IMR-90 (cell line): ENCODE measurements at regions not wholly inside any gene's neighbourhood (a gene's known extent, or its start where the extent isn't known, plus 50 kb on each side); places are given as distances from the start of the nearest gene placed in this dataset.

Experiments used
- ATAC-seq: fragments of 200-7000 bp; cut with Tn5 transposase; 2 replicates; pipeline ENCODE4 v1.9.1; 2020; ENCODE audit warnings: low read depth, mild to moderate bottlenecking, moderate library complexity
- BruUV-seq: library from RNA; stranded (reverse); fragments of 400-500 nt; replicated peaks from 2 replicates; lab custom pipeline; 2021; lab: Mats Ljungman, UMichigan
- CTCF ChIA-PET: fragments of 300-600 bp; formaldehyde crosslinking; extraction: SDS; loops from one replicate; lab custom pipeline; 2021; ENCODE audit warnings: antibody characterized with exemption; lab: Yijun Ruan, JAX
- POLR2A ChIA-PET: fragments of 300-600 bp; sonication (Branson Sonifier 250); formaldehyde crosslinking; loops from one replicate; lab custom pipeline; 2022; ENCODE audit warnings: antibody characterized with exemption; ENCODE audit not compliant: unreplicated experiment; lab: Charles Lee
- DNase-seq: peaks from one replicate; pipeline ENCODE4 v3.0.0; 2013
- H2AFZ ChIP-seq: replicated peaks from 2 replicates; pipeline ENCODE3; 2013; ENCODE audit warnings: low read length, mild to moderate bottlenecking; ENCODE audit not compliant: poor library complexity
- H2AK5ac ChIP-seq: 2 replicates; pipeline ENCODE4 v1.6.1; 2013; ENCODE audit warnings: low read depth, low read length, inconsistent platforms
- H2AK9ac ChIP-seq: replicated peaks from 2 replicates; pipeline ENCODE3; 2013; ENCODE audit warnings: mild to moderate bottlenecking, low read depth, low read length, moderate library complexity; ENCODE audit not compliant: poor library complexity
- H2BK120ac ChIP-seq: 2 replicates; pipeline ENCODE4 v1.6.1; 2013; ENCODE audit warnings: low read depth, low read length, inconsistent platforms
- H2BK15ac ChIP-seq: 3 replicates; pipeline ENCODE4 v1.6.1; 2013; ENCODE audit warnings: low read depth, low read length, inconsistent platforms
- H2BK20ac ChIP-seq: 2 replicates; pipeline ENCODE4 v1.6.1; 2013; ENCODE audit warnings: low read depth, mild to moderate bottlenecking, inconsistent platforms, low read length, moderate library complexity
- H2BK5ac ChIP-seq: 2 replicates; pipeline ENCODE4 v1.6.1; 2013; ENCODE audit warnings: mild to moderate bottlenecking, low read depth, low read length, inconsistent platforms; ENCODE audit not compliant: poor library complexity, severe bottlenecking
- H3K14ac ChIP-seq: replicated peaks from 2 replicates; pipeline ENCODE4 v1.6.1; 2013; ENCODE audit warnings: low read depth, low read length, inconsistent platforms
- H3K18ac ChIP-seq: 2 replicates; pipeline ENCODE4 v1.6.1; 2013; ENCODE audit warnings: low read depth, low read length, control low read depth
- H3K23ac ChIP-seq: 2 replicates; pipeline ENCODE4 v1.6.1; 2013; ENCODE audit warnings: low read depth, low read length, inconsistent platforms
- H3K27ac ChIP-seq: 2 replicates; pipeline ENCODE4 v1.5.1; 2013; ENCODE audit warnings: mild to moderate bottlenecking, control low read depth, low read length; ENCODE audit not compliant: insufficient read depth
- H3K27me3 ChIP-seq: 2 replicates; pipeline ENCODE4 v1.6.1; 2013; ENCODE audit warnings: low read length; ENCODE audit not compliant: control insufficient read depth, insufficient read depth
- H3K36me3 ChIP-seq: 2 replicates; pipeline ENCODE4 v1.6.1; 2013; ENCODE audit warnings: low read length, mixed read lengths; ENCODE audit not compliant: control insufficient read depth, insufficient read depth
- H3K4ac ChIP-seq: 2 replicates; pipeline ENCODE4 v1.6.1; 2013; ENCODE audit warnings: low read depth, low read length, inconsistent platforms
- H3K4me1 ChIP-seq: 2 replicates; pipeline ENCODE4 v1.6.1; 2013; ENCODE audit warnings: low read length, mixed read lengths; ENCODE audit not compliant: control insufficient read depth, insufficient read depth
- H3K4me2 ChIP-seq: 2 replicates; pipeline ENCODE4 v1.6.1; 2013; ENCODE audit warnings: low read depth, mild to moderate bottlenecking, control low read depth, low read length, moderate library complexity
- H3K4me3 ChIP-seq: 2 replicates; pipeline ENCODE4 v1.5.1; 2013; ENCODE audit warnings: low read depth, mild to moderate bottlenecking, control low read depth, low read length, moderate library complexity; ENCODE audit not compliant: insufficient read depth
- H3K56ac ChIP-seq: 2 replicates; pipeline ENCODE4 v1.6.1; 2013; ENCODE audit warnings: low read length, inconsistent platforms; ENCODE audit not compliant: insufficient read depth; ENCODE audit errors: extremely low read depth
- H3K79me1 ChIP-seq, 2 experiments: 2 replicates each; pipeline ENCODE4 v1.6.1; 2013; ENCODE audit warnings: low read length in 2 of 2, inconsistent platforms in 1 of 2, low read depth in 1 of 2
- H3K9ac ChIP-seq: 2 replicates; pipeline ENCODE4 v1.6.1; 2013; ENCODE audit warnings: low read depth, low read length, control low read depth
- H3K9me1 ChIP-seq: 2 replicates; pipeline ENCODE4 v1.6.1; 2013; ENCODE audit warnings: low read length, inconsistent platforms; ENCODE audit not compliant: insufficient read depth
- H3K9me3 ChIP-seq: 2 replicates; pipeline ENCODE4 v1.6.1; 2013; ENCODE audit warnings: low read length; ENCODE audit not compliant: control insufficient read depth, insufficient read depth
- H4K20me1 ChIP-seq: 2 replicates; pipeline ENCODE4 v1.6.1; 2013; ENCODE audit warnings: low read length, inconsistent platforms; ENCODE audit not compliant: insufficient read depth
- H4K5ac ChIP-seq: 2 replicates; pipeline ENCODE4 v1.6.1; 2013; ENCODE audit warnings: mild to moderate bottlenecking, low read depth, low read length, control low read depth
- H4K8ac ChIP-seq, 2 experiments: 2 replicates each; pipeline ENCODE4 v1.6.1; 2013; ENCODE audit warnings: low read depth in 2 of 2, low read length in 2 of 2, control low read depth in 1 of 2, inconsistent platforms in 1 of 2
- H4K91ac ChIP-seq: 2 replicates; pipeline ENCODE4 v1.6.1; 2013; ENCODE audit warnings: low read depth, low read length, inconsistent platforms; ENCODE audit not compliant: insufficient read depth
- BHLHE40 ChIP-seq: fragments of 150-350 bp; IDR thresholded peaks from 2 replicates; pipeline ENCODE4 v1.6.1; 2016; ENCODE audit warnings: mild to moderate bottlenecking, low read depth, low read length
- CEBPB ChIP-seq: IDR thresholded peaks from 2 replicates; pipeline ENCODE4 v1.6.1; 2012; ENCODE audit warnings: low read depth, low read length, improper control_type of control experiment
- CHD1 ChIP-seq: IDR thresholded peaks from 2 replicates; pipeline ENCODE4 v1.6.1; 2012; ENCODE audit warnings: low read depth, low read length, improper control_type of control experiment
- MAZ ChIP-seq: IDR thresholded peaks from 2 replicates; pipeline ENCODE4 v1.6.1; 2012; ENCODE audit warnings: low read depth, mild to moderate bottlenecking, low read length, improper control_type of control experiment, moderate library complexity, borderline replicate concordance
- MXI1 ChIP-seq: IDR thresholded peaks from 2 replicates; pipeline ENCODE4 v1.6.1; 2012; ENCODE audit warnings: low read depth, mild to moderate bottlenecking, low read length, moderate library complexity, borderline replicate concordance
- NFE2L2 ChIP-seq: fragments of 150-350 bp; IDR thresholded peaks from 2 replicates; pipeline ENCODE4 v1.6.1; 2016; ENCODE audit warnings: low read depth, mild to moderate bottlenecking, low read length
- RAD21 ChIP-seq: IDR thresholded peaks from 2 replicates; pipeline ENCODE4 v1.6.1; 2012; ENCODE audit warnings: low read length, improper control_type of control experiment
- RCOR1 ChIP-seq: IDR thresholded peaks from 2 replicates; pipeline ENCODE4 v1.6.1; 2012; ENCODE audit warnings: mild to moderate bottlenecking, low read length, improper control_type of control experiment; ENCODE audit not compliant: insufficient replicate concordance
- RFX5 ChIP-seq: IDR thresholded peaks from 2 replicates; pipeline ENCODE4 v1.8.0; 2012; ENCODE audit warnings: low read depth, mild to moderate bottlenecking, low read length, moderate library complexity
- SMC3 ChIP-seq: fragments of 150-350 bp; IDR thresholded peaks from 2 replicates; pipeline ENCODE4 v1.6.1; 2016; ENCODE audit warnings: low read depth, mild to moderate bottlenecking, antibody characterized with exemption, low read length, moderate library complexity
- USF2 ChIP-seq: fragments of 150-350 bp; IDR thresholded peaks from 2 replicates; pipeline ENCODE4 v1.6.1; 2017; ENCODE audit warnings: mild to moderate bottlenecking, antibody characterized with exemption, low read length, low read depth
- WGBS, 2 experiments: methylation state at CpG; one replicate each; pipeline versions ENCODE4 v1.1.5 to v1.1.7; 2013; ENCODE audit warnings: missing lambda C conversion rate in 2 of 2; ENCODE audit not compliant: insufficient read length in 1 of 2; ENCODE audit errors: extremely low coverage in 2 of 2; 5-methylcytosine and 5-hydroxymethylcytosine counted together
- dilution Hi-C: fragments of 300-500 bp; cut with HindIII; formaldehyde crosslinking; loops from one replicate; pipeline ENCODE4 v1.14.3; 2018; ENCODE audit warnings: low sequenced_read_pairs; ENCODE audit not compliant: unreplicated experiment
- in situ Hi-C: fragments of 300-500 bp; cut with MboI; formaldehyde crosslinking; loops from 3 replicates; pipeline ENCODE4 v1.14.3; 2019; ENCODE audit warnings: low sequenced_read_pairs, inconsistent platforms, mixed read lengths
- intact Hi-C: fragments of 100-400 bp; cut with micrococcal nuclease; formaldehyde crosslinking; loops from 2 replicates; pipeline ENCODE4 v1.10.0; 2022
- TF ChIP-seq, protein P1 (sequence below): conservative IDR thresholded peaks from 2 replicates; pipeline ENCODE4 v1.5.1; 2012; ENCODE audit warnings: mild to moderate bottlenecking, low read depth, low read length, improper control_type of control experiment
- TF ChIP-seq, protein P2 (sequence below): fragments of 150-350 bp; IDR thresholded peaks from 2 replicates; pipeline ENCODE4 v1.6.1; 2016; ENCODE audit warnings: low read depth, mild to moderate bottlenecking, low read length, moderate library complexity, borderline replicate concordance

DNA sequence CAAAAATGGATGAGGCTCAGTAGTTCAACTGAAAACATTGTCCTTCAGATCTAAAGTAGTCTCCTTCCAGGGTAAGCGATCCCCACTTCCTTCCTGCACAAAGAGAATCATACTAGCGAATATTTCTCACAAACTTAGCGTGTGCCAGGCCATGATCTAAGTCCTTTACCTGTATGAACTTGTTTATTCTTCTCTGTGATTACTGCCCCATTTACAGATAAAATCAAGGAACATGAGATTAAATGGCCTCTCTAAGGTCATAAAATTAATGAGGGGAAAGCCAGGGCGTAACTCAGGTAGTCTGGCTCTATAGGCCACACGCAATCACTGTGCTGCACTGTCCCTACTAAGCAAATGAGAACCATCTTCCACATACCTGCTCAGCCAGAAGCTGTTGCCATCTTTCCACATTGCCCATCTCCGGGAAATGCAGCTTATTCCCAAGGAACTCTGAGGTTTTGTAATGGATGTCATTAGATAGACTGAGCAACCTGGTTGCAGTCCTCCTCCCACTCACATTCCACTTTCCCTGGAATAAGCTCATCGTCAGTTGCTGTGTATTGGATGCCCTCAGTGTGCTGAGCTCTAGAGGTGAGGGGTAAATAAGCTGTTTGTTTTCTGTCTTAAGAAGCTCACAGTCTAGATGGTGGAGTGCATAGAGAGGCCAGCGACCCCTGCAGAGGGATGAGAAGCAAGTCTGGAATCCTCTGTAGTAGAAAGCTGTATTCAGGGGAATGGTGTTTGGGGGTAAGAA is 146.3 kb downstream of the SNX19 start:
- peak overlapping the region; percentile 48; the same call in 1 of the 2 replicates for H2AK5ac ChIP-seq
- H3K9me1 ChIP-seq, result peaks cover 22% of the 10 kb centered on the region
- no peak overlapping the region for H2AFZ ChIP-seq
- H3K4me2 ChIP-seq, result no peak overlapping the region
- H3K9ac ChIP-seq, result no peak overlapping the region
- H2BK120ac ChIP-seq, result peak overlapping the region; percentile 12; the same call in 1 of the 2 replicates
- DNase-seq (peak; percentile 57), ATAC-seq (no peak)
- H2BK20ac ChIP-seq, result no peak overlapping the region
- no peak overlapping the region for H2AK9ac ChIP-seq
- H4K5ac ChIP-seq, result no peak overlapping the region; the same call in 1 of the 2 replicates
- no peaks in the 10 kb centered on the region for H3K9me3 ChIP-seq
- CTCF ChIA-PET, result interaction anchor here (0.7 to 1.2 kb wide), 2 partner anchors 9 to 58 kb away, joined by 3 read pairs; no protein-coding TSS in a partner anchor
- no peak overlapping the region for H3K14ac ChIP-seq
- H3K18ac ChIP-seq, result peak overlapping the region; percentile 52
- TF ChIP-seq MAZ, result no peak
- TF ChIP-seq, protein P1, sequence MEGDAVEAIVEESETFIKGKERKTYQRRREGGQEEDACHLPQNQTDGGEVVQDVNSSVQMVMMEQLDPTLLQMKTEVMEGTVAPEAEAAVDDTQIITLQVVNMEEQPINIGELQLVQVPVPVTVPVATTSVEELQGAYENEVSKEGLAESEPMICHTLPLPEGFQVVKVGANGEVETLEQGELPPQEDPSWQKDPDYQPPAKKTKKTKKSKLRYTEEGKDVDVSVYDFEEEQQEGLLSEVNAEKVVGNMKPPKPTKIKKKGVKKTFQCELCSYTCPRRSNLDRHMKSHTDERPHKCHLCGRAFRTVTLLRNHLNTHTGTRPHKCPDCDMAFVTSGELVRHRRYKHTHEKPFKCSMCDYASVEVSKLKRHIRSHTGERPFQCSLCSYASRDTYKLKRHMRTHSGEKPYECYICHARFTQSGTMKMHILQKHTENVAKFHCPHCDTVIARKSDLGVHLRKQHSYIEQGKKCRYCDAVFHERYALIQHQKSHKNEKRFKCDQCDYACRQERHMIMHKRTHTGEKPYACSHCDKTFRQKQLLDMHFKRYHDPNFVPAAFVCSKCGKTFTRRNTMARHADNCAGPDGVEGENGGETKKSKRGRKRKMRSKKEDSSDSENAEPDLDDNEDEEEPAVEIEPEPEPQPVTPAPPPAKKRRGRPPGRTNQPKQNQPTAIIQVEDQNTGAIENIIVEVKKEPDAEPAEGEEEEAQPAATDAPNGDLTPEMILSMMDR, result no peak
- no peak for TF ChIP-seq RAD21
- no peak for TF ChIP-seq CHD1
- TF ChIP-seq, protein P2, sequence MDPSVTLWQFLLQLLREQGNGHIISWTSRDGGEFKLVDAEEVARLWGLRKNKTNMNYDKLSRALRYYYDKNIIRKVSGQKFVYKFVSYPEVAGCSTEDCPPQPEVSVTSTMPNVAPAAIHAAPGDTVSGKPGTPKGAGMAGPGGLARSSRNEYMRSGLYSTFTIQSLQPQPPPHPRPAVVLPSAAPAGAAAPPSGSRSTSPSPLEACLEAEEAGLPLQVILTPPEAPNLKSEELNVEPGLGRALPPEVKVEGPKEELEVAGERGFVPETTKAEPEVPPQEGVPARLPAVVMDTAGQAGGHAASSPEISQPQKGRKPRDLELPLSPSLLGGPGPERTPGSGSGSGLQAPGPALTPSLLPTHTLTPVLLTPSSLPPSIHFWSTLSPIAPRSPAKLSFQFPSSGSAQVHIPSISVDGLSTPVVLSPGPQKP, result no peak
- TF ChIP-seq SMC3, result no peak
- no peak for TF ChIP-seq BHLHE40
- TF ChIP-seq USF2, result no peak
- TF ChIP-seq RCOR1, result no peak
- TF ChIP-seq MXI1, result no peak
- no peak for TF ChIP-seq NFE2L2
- no peak for TF ChIP-seq CEBPB
- TF ChIP-seq RFX5, result no peak
- dilution Hi-C loops, result no loop called here
- no peak overlapping the region for H3K56ac ChIP-seq
- POLR2A ChIA-PET, result no interaction called here
- H3K79me1 ChIP-seq, result no peaks in the 10 kb centered on the region
- H3K23ac ChIP-seq, result 0 out of 2 replicates have a peak overlapping the region, but pooled peaks have one; percentile 24
- H3K4ac ChIP-seq, result peak overlapping the region; percentile 35; the same call in 1 of the 2 replicates
- no peak overlapping the region for H3K27ac ChIP-seq
- in situ Hi-C loops, result no loop called here
- 80% methylated on average over 2 of the region's 8 CpGs; no CpG with 5 or more reads in 1 of the 2 experiments for WGBS, 2 experiments
- peaks cover 24% of the 10 kb centered on the region for H3K4me1 ChIP-seq
- H3K4me3 ChIP-seq, result no peak overlapping the region
- no TSS peak for BruUV-seq
- H2BK5ac ChIP-seq, result no peak overlapping the region
- intact Hi-C loops, result loop anchor here (5.0 kb wide), 1 partner anchor 98 kb away; no protein-coding TSS in a partner anchor
- H3K36me3 ChIP-seq, result no peaks in the 10 kb centered on the region
- H4K91ac ChIP-seq, result no peak overlapping the region
- H2BK15ac ChIP-seq, result peak overlapping the region; percentile 79; the same call in 1 of the 3 replicates
- no peak overlapping the region for H4K8ac ChIP-seq
- H3K27me3 ChIP-seq, result peaks cover 2% of the 10 kb centered on the region; the same call in 1 of the 2 replicates
- peaks cover 14% of the 10 kb centered on the region for H4K20me1 ChIP-seq
